ENCODE measurements at regions not wholly inside any gene's neighbourhood (a gene's known extent, or its start where the extent isn't known, plus 50 kb on each side); places are given as distances from the start of the nearest gene placed in this dataset.

DNA sequence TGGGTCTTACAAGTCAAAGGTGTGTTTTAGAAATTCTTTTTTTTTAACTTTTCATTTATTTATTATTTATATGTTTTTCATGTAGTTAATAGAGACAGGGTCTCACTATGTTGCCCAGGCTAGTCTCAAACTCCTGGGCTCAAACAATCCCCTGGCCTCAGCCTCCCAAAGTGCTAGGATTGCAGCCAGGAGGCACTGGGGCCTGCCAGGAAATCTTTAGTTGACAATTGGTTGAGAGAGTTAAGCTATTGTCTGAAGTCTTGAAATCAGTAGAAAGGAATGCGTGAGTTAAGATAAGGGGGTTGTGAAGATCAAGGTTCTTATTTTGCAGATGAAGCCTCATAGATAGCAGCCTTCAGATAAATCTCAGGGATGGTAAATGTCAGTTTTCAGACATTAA is 245.4 kb upstream of the GALNT17 start:
- Histone ChIP-seq H3K79me2 (ENCODE audit: insufficient read depth, low read length) (no peaks in the 10 kb centered on the region), H4K20me1 (ENCODE audit: insufficient read depth, low read length) (no peaks in the 10 kb centered on the region), H3K9ac (ENCODE audit: insufficient read depth, low read length, poor library complexity, severe bottlenecking) (no peak overlapping the region), H3K9me3 (replicated peaks in 1 of 2; ENCODE audit: control insufficient read depth in 1 of 2, insufficient read depth in 1 of 2, low read length in 2 of 2) (peaks cover 16 to 36% of the 10 kb centered on the region in 2 donors), H3K4me2 (replicated peaks; ENCODE audit: extremely low read depth, low read length, poor library complexity, severe bottlenecking) (no peak overlapping the region), H3K4me3 (replicated peaks in 1 of 3; ENCODE audit: low read depth in 2 of 3, low read length in 3 of 3) (no peak overlapping the region), H3K27me3 (ENCODE audit: control insufficient read depth in 2 of 2, insufficient read depth in 2 of 2, low read length in 2 of 2) (no peaks in the 10 kb centered on the region), H3K27ac (ENCODE audit: low read depth in 1 of 2, low read length in 2 of 2) (no peak overlapping the region), H2AFZ (ENCODE audit: insufficient read depth, low read depth, low read length, poor library complexity, severe bottlenecking) (no peak overlapping the region), H3K4me1 (ENCODE audit: control insufficient read depth in 1 of 2, insufficient read depth in 2 of 2, low read length in 2 of 2) (no peaks in the 10 kb centered on the region), H3K36me3 (replicated peaks in 1 of 2; ENCODE audit: control insufficient read depth in 1 of 2, insufficient read depth in 2 of 2, low read length in 2 of 2) (no peaks in the 10 kb centered on the region)
- Mint-ChIP-seq H3K27me3 (ENCODE audit: low read depth in 3 of 3) (peaks cover 0 to 1% (median 0%) of the 10 kb centered on the region in 3 donors), H3K27ac (no peak overlapping the region), H3K36me3 (no peaks in the 10 kb centered on the region), H3K4me3 (no peak overlapping the region), H3K4me1 (no peaks in the 10 kb centered on the region), H3K9me3 (peaks cover 10 to 32% (median 18%) of the 10 kb centered on the region in 7 donors)
- no peak for DNase-seq
- TF ChIP-seq, protein P1, sequence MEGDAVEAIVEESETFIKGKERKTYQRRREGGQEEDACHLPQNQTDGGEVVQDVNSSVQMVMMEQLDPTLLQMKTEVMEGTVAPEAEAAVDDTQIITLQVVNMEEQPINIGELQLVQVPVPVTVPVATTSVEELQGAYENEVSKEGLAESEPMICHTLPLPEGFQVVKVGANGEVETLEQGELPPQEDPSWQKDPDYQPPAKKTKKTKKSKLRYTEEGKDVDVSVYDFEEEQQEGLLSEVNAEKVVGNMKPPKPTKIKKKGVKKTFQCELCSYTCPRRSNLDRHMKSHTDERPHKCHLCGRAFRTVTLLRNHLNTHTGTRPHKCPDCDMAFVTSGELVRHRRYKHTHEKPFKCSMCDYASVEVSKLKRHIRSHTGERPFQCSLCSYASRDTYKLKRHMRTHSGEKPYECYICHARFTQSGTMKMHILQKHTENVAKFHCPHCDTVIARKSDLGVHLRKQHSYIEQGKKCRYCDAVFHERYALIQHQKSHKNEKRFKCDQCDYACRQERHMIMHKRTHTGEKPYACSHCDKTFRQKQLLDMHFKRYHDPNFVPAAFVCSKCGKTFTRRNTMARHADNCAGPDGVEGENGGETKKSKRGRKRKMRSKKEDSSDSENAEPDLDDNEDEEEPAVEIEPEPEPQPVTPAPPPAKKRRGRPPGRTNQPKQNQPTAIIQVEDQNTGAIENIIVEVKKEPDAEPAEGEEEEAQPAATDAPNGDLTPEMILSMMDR (IDR thresholded peaks at IDR 0.05): no peak
- intact Hi-C loops (cut with micrococcal nuclease): no loop called here
- no CpG with 5 or more reads among the region's 1 CpG for WGBS (ENCODE audit: insufficient coverage)

GRCh38 chr7:70887186-70887585 is 244.8 kb upstream of the GALNT17 start:
- H3K4me3 Mint-ChIP-seq: no peak overlapping the region
- TF ChIP-seq, protein P1 (IDR thresholded peaks at IDR 0.05): no peak
- H3K4me1 ChIP-seq (ENCODE audit: control insufficient read depth in 1 of 2, insufficient read depth in 2 of 2, low read length in 2 of 2): no peaks in the 10 kb centered on the region
- H3K27me3 Mint-ChIP-seq (ENCODE audit: low read depth in 3 of 3): peaks cover 0 to 1% (median under 1%) of the 10 kb centered on the region in 3 donors
- intact Hi-C loops (cut with micrococcal nuclease): no loop called here
- no CpG with 5 or more reads among the region's 1 CpG for WGBS (ENCODE audit: insufficient coverage)
- H3K79me2 ChIP-seq (ENCODE audit: insufficient read depth, low read length): no peaks in the 10 kb centered on the region
- H3K27ac Mint-ChIP-seq: peak overlapping the region in 1 of 7 donors; percentile 39
- no peak overlapping the region for H3K4me3 ChIP-seq (replicated peaks in 1 of 3; ENCODE audit: low read depth in 2 of 3, low read length in 3 of 3)
- peaks cover 13 to 34% (median 20%) of the 10 kb centered on the region in 7 donors for H3K9me3 Mint-ChIP-seq
- no peaks in the 10 kb centered on the region for H3K36me3 ChIP-seq (replicated peaks in 1 of 2; ENCODE audit: control insufficient read depth in 1 of 2, insufficient read depth in 2 of 2, low read length in 2 of 2)
- no peaks in the 10 kb centered on the region for H3K4me1 Mint-ChIP-seq
- no peak overlapping the region for H3K4me2 ChIP-seq (replicated peaks; ENCODE audit: extremely low read depth, low read length, poor library complexity, severe bottlenecking)
- no peak overlapping the region for H3K9ac ChIP-seq (ENCODE audit: insufficient read depth, low read length, poor library complexity, severe bottlenecking)
- no peaks in the 10 kb centered on the region for H3K36me3 Mint-ChIP-seq
- no peaks in the 10 kb centered on the region for H4K20me1 ChIP-seq (ENCODE audit: insufficient read depth, low read length)
- DNase-seq: no peak
- peaks cover 16 to 39% of the 10 kb centered on the region in 2 donors for H3K9me3 ChIP-seq (replicated peaks in 1 of 2; ENCODE audit: control insufficient read depth in 1 of 2, insufficient read depth in 1 of 2, low read length in 2 of 2)
- no peak overlapping the region for H2AFZ ChIP-seq (ENCODE audit: insufficient read depth, low read depth, low read length, poor library complexity, severe bottlenecking)
- no peaks in the 10 kb centered on the region for H3K27me3 ChIP-seq (ENCODE audit: control insufficient read depth in 2 of 2, insufficient read depth in 2 of 2, low read length in 2 of 2)
- H3K27ac ChIP-seq (ENCODE audit: low read depth in 1 of 2, low read length in 2 of 2): no peak overlapping the region

Data from CD14-positive monocyte (primary cell).